ENCODE measurements at regions not wholly inside any gene's neighbourhood (a gene's known extent, or its start where the extent isn't known, plus 50 kb on each side); places are given as distances from the start of the nearest gene placed in this dataset.

GRCh38 chr18:33871363-33872025, 293.5 kb downstream of the ASXL3 start:
- TF ChIP-seq, protein P1, sequence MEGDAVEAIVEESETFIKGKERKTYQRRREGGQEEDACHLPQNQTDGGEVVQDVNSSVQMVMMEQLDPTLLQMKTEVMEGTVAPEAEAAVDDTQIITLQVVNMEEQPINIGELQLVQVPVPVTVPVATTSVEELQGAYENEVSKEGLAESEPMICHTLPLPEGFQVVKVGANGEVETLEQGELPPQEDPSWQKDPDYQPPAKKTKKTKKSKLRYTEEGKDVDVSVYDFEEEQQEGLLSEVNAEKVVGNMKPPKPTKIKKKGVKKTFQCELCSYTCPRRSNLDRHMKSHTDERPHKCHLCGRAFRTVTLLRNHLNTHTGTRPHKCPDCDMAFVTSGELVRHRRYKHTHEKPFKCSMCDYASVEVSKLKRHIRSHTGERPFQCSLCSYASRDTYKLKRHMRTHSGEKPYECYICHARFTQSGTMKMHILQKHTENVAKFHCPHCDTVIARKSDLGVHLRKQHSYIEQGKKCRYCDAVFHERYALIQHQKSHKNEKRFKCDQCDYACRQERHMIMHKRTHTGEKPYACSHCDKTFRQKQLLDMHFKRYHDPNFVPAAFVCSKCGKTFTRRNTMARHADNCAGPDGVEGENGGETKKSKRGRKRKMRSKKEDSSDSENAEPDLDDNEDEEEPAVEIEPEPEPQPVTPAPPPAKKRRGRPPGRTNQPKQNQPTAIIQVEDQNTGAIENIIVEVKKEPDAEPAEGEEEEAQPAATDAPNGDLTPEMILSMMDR (IDR thresholded peaks at IDR 0.05), result no peak
- TF ChIP-seq POLR2A (IDR thresholded peaks at IDR 0.05), result no peak

Measured in tibial nerve (tissue), 3 donors.